SK-N-SH treated with all-trans-retinoic acid at 6 μM for 48 hours (cell line): ENCODE measurements at regions not wholly inside any gene's neighbourhood (a gene's known extent, or its start where the extent isn't known, plus 50 kb on each side); places are given as distances from the start of the nearest gene placed in this dataset.

Experiments
- ATAC-seq: fragments of 200-7000 bp; cut with Tn5 transposase; 3 replicates; pipeline ENCODE4 v1.9.1; 2020; ENCODE audit warnings: mild to moderate bottlenecking, moderate library complexity
- ARNTL ChIP-seq: fragments of 450-650 bp; formaldehyde crosslinking; IDR thresholded peaks from 2 replicates; pipeline ENCODE4 v1.5.0; 2020; ENCODE audit warnings: low read depth, mild to moderate bottlenecking, moderate library complexity, borderline replicate concordance
- BACH2 ChIP-seq: fragments of 250-450 bp; sonication (Bioruptor Pico); IDR thresholded peaks from 2 replicates; pipeline ENCODE4 v1.9.0; 2021; ENCODE audit warnings: mild to moderate bottlenecking, borderline replicate concordance
- ESRRG ChIP-seq: fragments of 250-450 bp; sonication (Bioruptor Pico); IDR thresholded peaks from 2 replicates; pipeline ENCODE4 v1.6.1; 2021; ENCODE audit warnings: mild to moderate bottlenecking
- ISL1 ChIP-seq: fragments of 250-450 bp; sonication (Bioruptor Pico); IDR thresholded peaks from 2 replicates; pipeline ENCODE4 v2.1.2; 2022; ENCODE audit warnings: mild to moderate bottlenecking, moderate library complexity
- OSR1 ChIP-seq: fragments of 250-450 bp; sonication (Bioruptor Pico); IDR thresholded peaks from 2 replicates; pipeline ENCODE4 v1.8.0; 2022; ENCODE audit warnings: moderate library complexity, mild to moderate bottlenecking, inconsistent platforms
- PPARA ChIP-seq: fragments of 250-450 bp; sonication (Bioruptor Pico); IDR thresholded peaks from 2 replicates; pipeline ENCODE4 v1.5.0; 2020; ENCODE audit warnings: mild to moderate bottlenecking, borderline replicate concordance
- RARB ChIP-seq: fragments of 250-450 bp; sonication (Bioruptor Pico); IDR thresholded peaks from 2 replicates; pipeline ENCODE4 v1.8.0; 2021; ENCODE audit warnings: mild to moderate bottlenecking, moderate library complexity
- TOX ChIP-seq: fragments of 250-450 bp; sonication (Bioruptor Pico); IDR thresholded peaks from 2 replicates; pipeline ENCODE4 v1.8.0; 2021; ENCODE audit warnings: mild to moderate bottlenecking, moderate library complexity, borderline replicate concordance
- ZC3H10 ChIP-seq: fragments of 250-450 bp; sonication (Bioruptor Pico); IDR thresholded peaks from 2 replicates; pipeline ENCODE4 v1.5.1; 2021; ENCODE audit warnings: mild to moderate bottlenecking, moderate library complexity
- ZFP3 ChIP-seq: fragments of 250-450 bp; sonication (Bioruptor Pico); IDR thresholded peaks from 2 replicates; pipeline ENCODE4 v1.5.0; 2020; ENCODE audit warnings: mild to moderate bottlenecking, moderate library complexity
- ZFP30 ChIP-seq: fragments of 450-650 bp; formaldehyde crosslinking; IDR thresholded peaks from 2 replicates; pipeline ENCODE4 v1.5.0; 2022; ENCODE audit warnings: mild to moderate bottlenecking, moderate library complexity
- ZNF565 ChIP-seq: fragments of 450-650 bp; formaldehyde crosslinking; conservative IDR thresholded peaks from 2 replicates; pipeline ENCODE4 v1.5.0; 2020; ENCODE audit warnings: low read depth, mild to moderate bottlenecking, moderate library complexity
- ZNF70 ChIP-seq: fragments of 450-650 bp; formaldehyde crosslinking; IDR thresholded peaks from 2 replicates; pipeline ENCODE4 v1.5.0; 2020; ENCODE audit warnings: mild to moderate bottlenecking, moderate library complexity
- ZNF8 ChIP-seq: fragments of 450-650 bp; formaldehyde crosslinking; IDR thresholded peaks from 2 replicates; pipeline ENCODE4 v1.5.0; 2020; ENCODE audit warnings: mild to moderate bottlenecking, moderate library complexity
- TF ChIP-seq, protein P1 (sequence below): fragments of 250-450 bp; sonication (Bioruptor Pico); IDR thresholded peaks from 2 replicates; pipeline ENCODE4 v1.8.0; 2020; ENCODE audit warnings: mild to moderate bottlenecking, moderate library complexity, borderline replicate concordance
- TF ChIP-seq, protein P2 (sequence below): fragments of 250-450 bp; sonication (Bioruptor Pico); IDR thresholded peaks from 2 replicates; pipeline ENCODE4 v1.8.0; 2021; ENCODE audit warnings: low read depth, mild to moderate bottlenecking, moderate library complexity, borderline replicate concordance
- TF ChIP-seq, protein P3 (sequence below): fragments of 250-450 bp; sonication (Bioruptor Pico); IDR thresholded peaks from 2 replicates; pipeline ENCODE4 v1.5.1; 2020; ENCODE audit warnings: low read depth, mild to moderate bottlenecking, moderate library complexity
- TF ChIP-seq, protein P4 (sequence below): fragments of 250-450 bp; sonication (Bioruptor Pico); IDR thresholded peaks from 2 replicates; pipeline ENCODE4 v1.5.1; 2021; ENCODE audit warnings: mild to moderate bottlenecking, moderate library complexity
- TF ChIP-seq, protein P5 (sequence below): fragments of 250-450 bp; sonication (Bioruptor Pico); IDR thresholded peaks from 2 replicates; pipeline ENCODE4 v1.5.0; 2020; ENCODE audit warnings: mild to moderate bottlenecking, moderate library complexity

DNA sequence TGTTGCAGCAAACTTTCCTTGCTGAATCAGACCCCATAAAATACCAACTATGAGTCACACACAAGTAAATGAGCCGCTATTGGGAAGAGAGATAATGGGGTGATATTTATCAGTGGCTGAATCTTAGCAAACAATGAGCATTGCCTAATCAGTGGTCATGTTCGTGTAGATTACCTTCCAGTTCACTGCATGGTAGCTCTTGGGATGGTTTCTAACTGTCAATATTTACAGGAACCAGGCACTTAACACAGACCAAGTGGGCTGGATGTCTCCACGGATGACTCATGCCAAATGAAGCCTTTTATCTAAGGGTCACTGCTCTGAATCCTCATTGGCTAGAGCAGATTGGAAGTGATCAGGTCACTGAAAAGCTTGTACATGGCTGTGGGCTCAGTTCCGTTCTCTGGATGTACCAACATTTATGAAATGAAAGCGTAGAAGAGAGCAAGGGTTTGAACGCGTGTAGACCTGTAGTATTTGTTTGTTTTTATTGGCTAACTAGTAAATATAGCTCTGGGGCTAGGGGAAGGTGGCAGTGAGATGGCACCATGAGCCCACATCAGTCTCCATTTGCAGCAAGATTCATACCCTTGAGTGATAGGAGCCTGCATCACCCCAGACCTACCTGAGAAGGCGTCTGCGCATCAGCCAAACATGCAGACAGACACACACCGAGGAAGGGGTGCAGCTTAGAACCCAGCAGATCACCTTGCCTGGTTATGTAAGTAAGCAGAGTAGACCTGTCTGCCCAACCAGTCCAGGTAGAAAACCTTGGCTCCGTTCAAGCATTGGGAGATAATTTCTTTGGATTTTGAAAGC is 153.3 kb downstream of the TOMM20 start:
- peak; percentile 62 for ATAC-seq
- TF ChIP-seq, protein P1, sequence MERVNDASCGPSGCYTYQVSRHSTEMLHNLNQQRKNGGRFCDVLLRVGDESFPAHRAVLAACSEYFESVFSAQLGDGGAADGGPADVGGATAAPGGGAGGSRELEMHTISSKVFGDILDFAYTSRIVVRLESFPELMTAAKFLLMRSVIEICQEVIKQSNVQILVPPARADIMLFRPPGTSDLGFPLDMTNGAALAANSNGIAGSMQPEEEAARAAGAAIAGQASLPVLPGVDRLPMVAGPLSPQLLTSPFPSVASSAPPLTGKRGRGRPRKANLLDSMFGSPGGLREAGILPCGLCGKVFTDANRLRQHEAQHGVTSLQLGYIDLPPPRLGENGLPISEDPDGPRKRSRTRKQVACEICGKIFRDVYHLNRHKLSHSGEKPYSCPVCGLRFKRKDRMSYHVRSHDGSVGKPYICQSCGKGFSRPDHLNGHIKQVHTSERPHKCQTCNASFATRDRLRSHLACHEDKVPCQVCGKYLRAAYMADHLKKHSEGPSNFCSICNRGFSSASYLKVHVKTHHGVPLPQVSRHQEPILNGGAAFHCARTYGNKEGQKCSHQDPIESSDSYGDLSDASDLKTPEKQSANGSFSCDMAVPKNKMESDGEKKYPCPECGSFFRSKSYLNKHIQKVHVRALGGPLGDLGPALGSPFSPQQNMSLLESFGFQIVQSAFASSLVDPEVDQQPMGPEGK (CRISPR knock-in tag) = no peak
- TF ChIP-seq TOX (CRISPR knock-in tag) (peak; percentile 91), RARB (CRISPR knock-in tag) (peak; percentile 83), ZC3H10 (CRISPR knock-in tag) (peak; percentile 42)
- TF ChIP-seq, protein P2, sequence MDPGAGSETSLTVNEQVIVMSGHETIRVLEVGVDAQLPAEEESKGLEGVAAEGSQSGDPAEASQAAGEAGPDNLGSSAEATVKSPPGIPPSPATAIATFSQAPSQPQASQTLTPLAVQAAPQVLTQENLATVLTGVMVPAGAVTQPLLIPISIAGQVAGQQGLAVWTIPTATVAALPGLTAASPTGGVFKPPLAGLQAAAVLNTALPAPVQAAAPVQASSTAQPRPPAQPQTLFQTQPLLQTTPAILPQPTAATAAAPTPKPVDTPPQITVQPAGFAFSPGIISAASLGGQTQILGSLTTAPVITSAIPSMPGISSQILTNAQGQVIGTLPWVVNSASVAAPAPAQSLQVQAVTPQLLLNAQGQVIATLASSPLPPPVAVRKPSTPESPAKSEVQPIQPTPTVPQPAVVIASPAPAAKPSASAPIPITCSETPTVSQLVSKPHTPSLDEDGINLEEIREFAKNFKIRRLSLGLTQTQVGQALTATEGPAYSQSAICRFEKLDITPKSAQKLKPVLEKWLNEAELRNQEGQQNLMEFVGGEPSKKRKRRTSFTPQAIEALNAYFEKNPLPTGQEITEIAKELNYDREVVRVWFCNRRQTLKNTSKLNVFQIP = no peak

DNA sequence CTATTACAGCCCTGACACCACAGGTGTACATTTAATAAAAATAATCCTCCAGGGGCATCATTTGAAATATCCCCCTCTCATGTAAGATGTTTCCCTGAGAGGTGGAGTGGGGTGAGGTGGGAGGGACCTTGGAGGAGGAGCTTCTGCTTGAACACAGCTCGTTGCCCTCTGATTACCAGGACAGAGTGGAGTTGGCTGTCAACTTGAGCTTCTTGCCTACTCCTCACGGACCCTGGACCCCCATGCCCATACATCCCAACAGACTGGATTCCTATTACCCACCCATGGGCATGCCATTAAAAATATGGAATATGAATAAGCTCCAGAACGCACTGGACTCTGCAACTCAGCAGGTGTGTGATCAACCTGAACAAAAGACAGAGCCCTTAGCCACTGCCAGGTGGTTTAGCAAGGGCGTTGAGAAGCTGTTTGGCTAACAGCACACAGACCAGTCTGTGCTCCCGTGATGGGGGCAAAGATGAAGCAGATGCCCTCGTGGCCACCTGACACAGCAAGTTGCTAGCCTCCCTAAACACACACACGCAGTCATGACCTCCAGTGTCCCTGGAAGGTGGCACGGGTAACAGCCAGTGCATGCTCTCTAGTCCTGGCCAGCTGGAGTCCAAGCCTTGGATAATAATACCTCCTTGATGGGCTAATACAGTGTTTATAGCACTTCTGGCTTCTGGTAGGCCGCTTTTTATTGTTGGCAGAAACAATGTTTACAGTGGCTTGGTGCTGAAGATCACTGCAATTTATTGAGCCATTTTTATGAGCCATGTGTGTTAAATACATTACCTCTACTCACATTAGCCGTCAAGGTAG is 155.0 kb downstream of the TOMM20 start:
- no peak for ATAC-seq
- TF ChIP-seq ZFP3 (CRISPR knock-in tag) (no peak), BACH2 (CRISPR knock-in tag) (no peak), ZFP30 (CRISPR knock-in tag) (no peak), ISL1 (CRISPR knock-in tag) (no peak), TOX (CRISPR knock-in tag) (no peak), RARB (CRISPR knock-in tag) (no peak), ZNF8 (CRISPR knock-in tag) (no peak), ARNTL (no peak), ZNF565 (CRISPR knock-in tag) (no peak), OSR1 (CRISPR knock-in tag) (no peak), ESRRG (CRISPR knock-in tag) (no peak), ZNF70 (no peak), PPARA (no peak)
- TF ChIP-seq, protein P3, sequence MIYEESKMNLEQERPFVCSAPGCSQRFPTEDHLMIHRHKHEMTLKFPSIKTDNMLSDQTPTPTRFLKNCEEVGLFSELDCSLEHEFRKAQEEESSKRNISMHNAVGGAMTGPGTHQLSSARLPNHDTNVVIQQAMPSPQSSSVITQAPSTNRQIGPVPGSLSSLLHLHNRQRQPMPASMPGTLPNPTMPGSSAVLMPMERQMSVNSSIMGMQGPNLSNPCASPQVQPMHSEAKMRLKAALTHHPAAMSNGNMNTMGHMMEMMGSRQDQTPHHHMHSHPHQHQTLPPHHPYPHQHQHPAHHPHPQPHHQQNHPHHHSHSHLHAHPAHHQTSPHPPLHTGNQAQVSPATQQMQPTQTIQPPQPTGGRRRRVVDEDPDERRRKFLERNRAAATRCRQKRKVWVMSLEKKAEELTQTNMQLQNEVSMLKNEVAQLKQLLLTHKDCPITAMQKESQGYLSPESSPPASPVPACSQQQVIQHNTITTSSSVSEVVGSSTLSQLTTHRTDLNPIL (CRISPR knock-in tag) = no peak
- TF ChIP-seq, protein P4, sequence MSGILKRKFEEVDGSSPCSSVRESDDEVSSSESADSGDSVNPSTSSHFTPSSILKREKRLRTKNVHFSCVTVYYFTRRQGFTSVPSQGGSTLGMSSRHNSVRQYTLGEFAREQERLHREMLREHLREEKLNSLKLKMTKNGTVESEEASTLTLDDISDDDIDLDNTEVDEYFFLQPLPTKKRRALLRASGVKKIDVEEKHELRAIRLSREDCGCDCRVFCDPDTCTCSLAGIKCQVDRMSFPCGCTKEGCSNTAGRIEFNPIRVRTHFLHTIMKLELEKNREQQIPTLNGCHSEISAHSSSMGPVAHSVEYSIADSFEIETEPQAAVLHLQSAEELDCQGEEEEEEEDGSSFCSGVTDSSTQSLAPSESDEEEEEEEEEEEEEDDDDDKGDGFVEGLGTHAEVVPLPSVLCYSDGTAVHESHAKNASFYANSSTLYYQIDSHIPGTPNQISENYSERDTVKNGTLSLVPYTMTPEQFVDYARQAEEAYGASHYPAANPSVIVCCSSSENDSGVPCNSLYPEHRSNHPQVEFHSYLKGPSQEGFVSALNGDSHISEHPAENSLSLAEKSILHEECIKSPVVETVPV (CRISPR knock-in tag) = no peak
- TF ChIP-seq, protein P5, sequence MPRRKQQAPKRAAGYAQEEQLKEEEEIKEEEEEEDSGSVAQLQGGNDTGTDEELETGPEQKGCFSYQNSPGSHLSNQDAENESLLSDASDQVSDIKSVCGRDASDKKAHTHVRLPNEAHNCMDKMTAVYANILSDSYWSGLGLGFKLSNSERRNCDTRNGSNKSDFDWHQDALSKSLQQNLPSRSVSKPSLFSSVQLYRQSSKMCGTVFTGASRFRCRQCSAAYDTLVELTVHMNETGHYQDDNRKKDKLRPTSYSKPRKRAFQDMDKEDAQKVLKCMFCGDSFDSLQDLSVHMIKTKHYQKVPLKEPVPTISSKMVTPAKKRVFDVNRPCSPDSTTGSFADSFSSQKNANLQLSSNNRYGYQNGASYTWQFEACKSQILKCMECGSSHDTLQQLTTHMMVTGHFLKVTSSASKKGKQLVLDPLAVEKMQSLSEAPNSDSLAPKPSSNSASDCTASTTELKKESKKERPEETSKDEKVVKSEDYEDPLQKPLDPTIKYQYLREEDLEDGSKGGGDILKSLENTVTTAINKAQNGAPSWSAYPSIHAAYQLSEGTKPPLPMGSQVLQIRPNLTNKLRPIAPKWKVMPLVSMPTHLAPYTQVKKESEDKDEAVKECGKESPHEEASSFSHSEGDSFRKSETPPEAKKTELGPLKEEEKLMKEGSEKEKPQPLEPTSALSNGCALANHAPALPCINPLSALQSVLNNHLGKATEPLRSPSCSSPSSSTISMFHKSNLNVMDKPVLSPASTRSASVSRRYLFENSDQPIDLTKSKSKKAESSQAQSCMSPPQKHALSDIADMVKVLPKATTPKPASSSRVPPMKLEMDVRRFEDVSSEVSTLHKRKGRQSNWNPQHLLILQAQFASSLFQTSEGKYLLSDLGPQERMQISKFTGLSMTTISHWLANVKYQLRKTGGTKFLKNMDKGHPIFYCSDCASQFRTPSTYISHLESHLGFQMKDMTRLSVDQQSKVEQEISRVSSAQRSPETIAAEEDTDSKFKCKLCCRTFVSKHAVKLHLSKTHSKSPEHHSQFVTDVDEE = no peak
